HG03280 (cell line): ENCODE measurements at regions not wholly inside any gene's neighbourhood (a gene's known extent, or its start where the extent isn't known, plus 50 kb on each side); places are given as distances from the start of the nearest gene placed in this dataset.

Experiments
- ATAC-seq: cut with Tn5 transposase; IDR thresholded peaks from one replicate; pipeline ENCODE4 v1.9.1; 2021; ENCODE audit warnings: mild to moderate bottlenecking, moderate library complexity; ENCODE audit not compliant: unreplicated experiment

- ATAC-seq: no peak
Observed at GRCh38 chr12:58764100-58764953, 156.0 kb downstream of the LRIG3 start.

DNA sequence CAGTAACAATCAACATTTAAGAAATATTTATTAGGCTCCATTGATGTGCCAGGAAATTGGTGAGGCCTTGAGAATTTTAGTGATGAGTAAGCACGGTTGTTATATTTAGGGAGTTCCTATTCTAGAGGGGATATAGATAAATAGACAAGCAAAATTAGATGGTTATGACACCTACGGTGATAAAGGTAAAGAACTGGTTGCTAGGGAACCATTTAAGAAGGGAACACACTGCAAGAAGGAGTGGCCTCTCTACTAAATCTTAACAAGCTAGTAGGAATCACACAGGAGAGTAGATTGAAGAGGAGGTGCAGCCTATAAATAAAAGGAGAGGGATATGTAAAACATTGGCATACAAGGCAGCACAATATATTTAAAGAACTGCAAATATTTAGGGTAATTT lies 155.2 kb downstream of the LRIG3 start:
- no peak for ATAC-seq

DNA sequence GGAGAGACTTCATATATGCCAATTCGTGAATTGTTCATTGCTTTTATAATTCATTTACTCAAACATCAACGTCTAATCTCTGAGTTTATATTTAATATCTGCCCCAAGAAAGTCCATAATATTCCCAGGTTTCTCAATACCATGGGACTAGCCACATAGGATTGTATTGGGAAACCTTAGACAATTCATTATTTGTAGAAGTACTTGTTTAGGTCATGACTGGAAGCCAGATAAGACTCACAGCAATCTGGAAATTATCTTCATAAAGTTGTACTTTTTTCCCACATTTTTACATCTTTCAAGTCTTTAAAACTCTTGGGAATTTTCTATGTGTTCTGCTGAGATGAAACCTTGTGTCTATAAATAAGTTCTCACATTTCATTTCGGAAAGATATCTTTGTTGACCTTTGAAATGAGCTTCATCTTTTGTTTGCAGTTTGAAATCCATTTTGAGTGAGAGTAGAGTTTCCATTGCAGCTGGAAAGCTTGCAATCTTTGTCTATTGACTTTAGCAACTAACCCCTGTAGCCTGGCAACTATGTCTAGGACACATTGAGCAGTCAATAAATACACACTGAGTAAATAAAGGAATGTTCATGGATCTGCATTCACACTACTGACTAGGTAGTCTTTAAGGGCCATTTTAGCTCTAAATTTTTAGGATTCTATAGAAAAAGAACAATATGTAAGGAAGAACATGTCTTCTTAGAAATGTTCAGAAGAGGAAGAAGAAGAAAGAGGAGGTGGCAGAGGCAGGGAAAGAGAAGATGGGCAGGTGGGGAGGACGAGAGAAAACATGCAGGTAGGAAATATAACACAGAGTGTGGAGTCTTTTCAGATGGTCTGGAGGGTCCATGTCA lies 154.4 kb downstream of the LRIG3 start:
- no peak for ATAC-seq

DNA sequence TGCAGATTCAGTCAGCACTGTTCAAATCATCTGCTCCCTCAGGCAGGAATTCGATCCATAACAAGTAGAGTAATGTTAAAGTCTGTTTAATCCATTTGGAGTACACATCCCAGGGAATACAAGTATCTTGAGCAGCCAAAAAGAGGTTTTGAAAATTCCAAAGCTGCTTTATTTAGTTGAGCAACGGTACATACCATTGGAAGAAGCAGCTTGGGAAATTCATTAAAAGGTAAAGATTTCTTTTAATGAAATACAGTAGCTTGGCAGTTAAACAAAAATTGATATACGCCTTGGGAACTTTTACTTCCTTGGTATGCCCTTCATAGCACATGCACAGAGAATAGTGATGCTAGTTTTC lies 153.8 kb downstream of the LRIG3 start:
- no peak for ATAC-seq

DNA sequence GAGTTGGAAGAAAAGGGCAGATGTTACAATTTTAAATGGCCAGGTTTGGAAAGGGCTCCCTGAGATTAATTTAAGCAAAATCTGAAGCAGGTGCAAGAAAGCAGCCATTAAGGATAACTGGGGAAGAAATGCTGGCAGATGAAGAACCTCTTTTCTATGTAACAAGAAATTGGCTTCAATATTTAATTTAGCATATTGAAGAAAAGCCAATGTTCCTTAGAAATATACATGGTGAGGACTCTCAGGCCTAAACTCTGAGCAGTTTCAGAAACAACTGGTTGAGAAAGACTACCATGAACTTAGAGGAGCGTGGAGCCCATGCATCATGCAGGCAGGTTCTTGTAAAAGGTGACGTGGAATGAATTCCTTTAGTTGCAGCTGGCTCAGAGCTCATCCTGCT lies 152.8 kb downstream of the LRIG3 start:
- ATAC-seq: no peak

GRCh38 chr12:58773986-58774385 lies 146.3 kb downstream of the LRIG3 start:
- ATAC-seq: no peak

- no peak for ATAC-seq
Observed at GRCh38 chr12:58774731-58775130, 145.6 kb downstream of the LRIG3 start.

DNA sequence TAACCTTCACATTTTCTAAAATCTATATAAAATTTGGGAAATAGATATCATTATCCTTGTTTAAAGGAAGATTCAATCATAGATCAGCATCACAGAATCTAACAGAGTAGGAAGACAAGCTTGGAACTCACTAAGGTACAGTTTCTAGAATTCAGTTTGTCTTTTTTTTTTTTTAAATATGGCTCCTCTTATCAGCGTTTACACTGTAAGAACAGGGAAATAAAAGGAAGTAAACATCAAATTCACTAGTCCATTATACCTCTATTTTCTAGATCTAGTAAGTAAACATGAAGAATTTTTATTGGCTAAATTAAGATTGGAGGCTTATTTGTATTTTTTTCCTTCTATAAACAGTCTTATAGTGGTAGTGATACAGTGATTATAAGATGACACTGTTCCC lies 144.9 kb downstream of the LRIG3 start:
- ATAC-seq: no peak

- no peak for ATAC-seq
Observed at GRCh38 chr12:58776144-58776543, 144.2 kb downstream of the LRIG3 start.

DNA sequence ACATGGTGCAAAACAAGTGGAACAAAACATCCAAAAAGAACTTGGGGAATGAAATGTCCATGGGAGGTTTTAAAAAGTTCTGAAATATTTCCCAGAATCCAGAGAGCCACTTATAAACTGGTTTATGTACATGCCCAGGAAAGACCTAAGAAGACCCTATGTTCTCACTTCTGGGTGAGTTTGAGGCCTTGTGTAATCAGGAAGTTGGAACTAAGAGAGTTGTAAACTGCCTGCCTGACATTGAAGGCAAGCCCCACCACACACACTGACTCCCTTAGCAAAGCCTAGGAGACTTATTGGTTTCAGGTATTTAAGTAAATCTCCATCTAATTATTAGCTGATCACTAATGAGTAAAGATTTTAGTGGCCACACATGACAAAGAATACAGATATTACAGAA lies 142.5 kb downstream of the LRIG3 start:
- ATAC-seq: no peak

DNA sequence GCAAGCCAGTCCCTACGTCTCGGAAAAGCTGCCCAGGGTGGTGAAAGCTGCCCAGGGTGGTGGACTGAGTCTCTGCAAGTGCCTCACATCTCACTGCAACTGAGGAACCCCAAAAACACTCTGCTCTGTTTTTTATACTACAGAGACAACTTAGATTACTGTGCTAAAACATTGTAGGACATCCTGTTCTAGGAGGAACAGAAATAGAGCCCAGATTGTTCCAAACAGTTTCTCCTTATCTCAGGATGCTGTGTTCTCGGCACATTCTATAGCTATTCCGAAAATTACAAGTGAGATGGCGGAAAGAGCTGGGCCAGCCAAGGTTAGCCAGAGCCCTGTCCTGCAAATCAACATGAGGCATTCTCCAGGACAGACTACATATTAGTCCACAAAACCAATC lies 138.7 kb downstream of the LRIG3 start:
- ATAC-seq: no peak

DNA sequence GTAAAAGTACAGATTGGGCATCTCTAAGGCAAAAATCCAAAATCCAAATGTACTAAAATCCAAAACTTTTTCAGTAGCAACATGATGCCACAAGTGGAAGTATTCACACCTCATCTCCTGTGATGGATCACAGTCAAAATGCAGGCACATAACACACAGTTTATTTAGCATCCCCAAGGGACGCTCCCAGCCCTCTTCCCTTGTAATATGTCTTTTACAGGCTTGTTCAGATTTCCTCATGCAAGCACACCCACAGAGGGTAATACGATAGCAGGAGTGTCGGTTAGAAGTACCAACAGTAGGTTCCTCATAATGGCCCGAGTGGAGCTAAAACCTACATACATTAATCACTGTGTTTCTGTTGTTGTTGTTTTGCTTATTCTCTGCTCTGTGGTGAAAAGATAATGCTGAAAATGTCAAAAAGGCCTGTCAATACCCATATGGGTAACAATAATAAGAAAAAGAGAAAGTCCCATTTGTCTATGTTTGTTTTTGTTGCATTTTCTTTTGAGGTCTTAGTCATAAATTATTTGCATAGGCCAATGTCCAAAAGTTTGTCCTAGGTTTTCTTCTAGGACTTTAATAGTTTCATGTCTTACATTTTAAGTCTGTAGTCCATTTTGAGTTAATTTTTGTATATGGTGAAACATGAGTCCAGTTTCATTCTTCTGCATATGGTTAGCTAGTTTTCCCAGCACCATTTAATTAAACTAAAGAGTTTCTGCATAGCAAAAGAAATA lies 133.1 kb downstream of the LRIG3 start:
- ATAC-seq: no peak

- ATAC-seq: no peak
Observed at GRCh38 chr12:58794859-58795258, 125.4 kb downstream of the LRIG3 start.

GRCh38 chr12:58795825-58796224 lies 124.5 kb downstream of the LRIG3 start:
- ATAC-seq: no peak

DNA sequence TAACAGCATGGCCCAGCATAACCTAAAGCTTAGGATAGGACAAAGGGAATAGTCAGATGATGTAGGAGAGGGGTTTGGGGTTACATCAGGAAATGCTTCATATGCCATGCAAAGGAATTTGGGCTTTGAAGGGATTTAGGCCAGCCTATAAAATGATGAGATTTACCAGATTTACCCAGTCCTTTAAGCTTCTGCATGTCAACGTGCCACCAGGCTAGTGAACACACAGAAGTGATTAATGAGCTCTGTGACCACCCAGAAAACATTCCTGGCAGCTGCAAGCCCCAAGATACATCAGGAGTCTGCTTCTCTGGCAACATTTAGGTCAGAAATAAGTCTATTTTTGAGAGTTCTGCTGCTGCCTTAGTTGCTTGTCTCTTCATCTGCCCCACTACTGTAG lies 118.3 kb downstream of the LRIG3 start:
- ATAC-seq: no peak

DNA sequence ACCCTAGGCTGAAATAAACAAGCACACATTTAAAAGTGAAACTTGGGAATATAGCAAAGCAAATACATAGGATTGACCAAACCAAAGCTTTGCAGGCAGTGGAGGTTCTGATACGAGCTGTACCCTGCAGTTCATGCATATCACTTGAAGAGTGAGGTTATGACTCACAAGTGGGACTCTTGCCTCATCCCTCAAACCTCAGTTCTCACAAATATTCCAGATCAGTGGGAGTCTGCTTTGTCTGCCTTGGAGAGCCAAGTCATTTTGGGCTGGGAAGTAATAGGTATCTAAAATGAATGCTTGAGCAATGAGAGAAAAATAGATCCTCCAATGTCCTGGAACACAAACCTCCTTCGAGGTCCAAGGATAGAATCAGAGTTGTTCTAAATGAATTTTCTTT lies 116.4 kb downstream of the LRIG3 start:
- no peak for ATAC-seq

- ATAC-seq: peak; percentile 88
Observed at GRCh38 chr12:58804749-58805148, 115.6 kb downstream of the LRIG3 start.

DNA sequence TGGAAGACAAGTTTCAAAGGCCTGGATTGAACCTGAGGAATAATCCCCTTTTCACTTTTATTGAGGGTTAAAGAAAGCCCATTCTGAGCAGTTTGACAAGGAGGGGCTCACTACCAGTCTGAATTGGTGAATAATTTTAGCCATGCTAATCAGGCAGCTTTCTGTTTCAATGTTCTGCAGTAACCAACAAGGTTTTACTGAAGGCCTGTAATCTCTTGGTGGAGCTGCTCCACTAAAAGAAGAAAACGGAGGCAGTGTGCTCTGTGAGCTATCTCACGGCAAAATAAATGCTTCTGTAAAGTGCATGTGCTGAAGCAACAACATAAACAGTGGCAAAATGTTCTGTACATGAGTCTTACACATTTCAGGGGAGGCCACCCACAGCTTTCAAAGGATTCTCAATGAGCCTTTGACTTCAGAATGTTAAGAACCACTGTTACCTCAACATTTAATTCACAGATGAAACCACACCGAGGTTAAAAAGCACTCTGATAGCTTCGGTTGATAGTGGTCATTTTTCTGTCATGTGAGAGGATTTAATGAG lies 111.2 kb downstream of the LRIG3 start:
- no peak for ATAC-seq

DNA sequence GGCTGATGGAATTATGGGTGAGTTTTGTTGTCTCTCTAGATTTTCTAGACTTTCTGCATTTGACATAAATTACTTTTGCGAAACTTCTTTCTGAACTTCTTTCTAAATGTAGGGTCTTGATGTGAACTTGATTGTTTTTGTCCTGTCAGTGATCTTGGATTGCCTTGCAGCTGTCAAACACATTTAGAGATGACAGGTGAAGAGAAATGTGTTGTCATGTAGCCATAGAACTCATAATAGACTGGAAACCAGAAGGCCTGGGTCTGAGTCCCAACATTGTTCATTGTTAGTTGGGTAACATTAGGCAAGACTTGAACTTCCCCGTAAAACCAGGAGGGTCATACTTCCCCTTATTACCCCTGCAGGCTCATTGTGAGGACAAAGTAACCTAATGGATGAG lies 109.0 kb downstream of the LRIG3 start:
- no peak for ATAC-seq

DNA sequence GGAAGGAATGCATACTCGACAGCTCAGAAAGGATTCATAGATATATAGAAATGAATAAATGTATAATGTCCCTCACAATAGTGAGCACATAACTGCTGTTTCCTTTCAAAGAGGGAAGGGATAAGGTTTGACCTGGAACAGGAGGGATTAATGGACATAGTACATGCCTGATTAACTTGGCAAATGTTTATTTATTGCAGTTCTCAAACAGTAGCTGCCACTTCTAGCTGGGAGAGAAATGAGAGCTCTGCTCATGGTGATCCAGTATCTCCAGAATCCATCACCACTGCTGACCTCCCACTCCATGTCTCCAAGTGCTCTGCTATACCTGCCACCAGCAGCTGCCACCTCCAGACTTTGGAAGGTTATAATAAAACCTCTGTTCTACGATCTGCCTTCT lies 108.1 kb downstream of the LRIG3 start:
- ATAC-seq: no peak

- ATAC-seq: no peak
Observed at GRCh38 chr12:58814036-58814435, 106.3 kb downstream of the LRIG3 start.
